NCI-H1417 treated with DMSO at 0.1 percent for 48 hours (cell line): ENCODE measurements at regions not wholly inside any gene's neighbourhood (a gene's known extent, or its start where the extent isn't known, plus 50 kb on each side); places are given as distances from the start of the nearest gene placed in this dataset.
"Not testable (repeated sequence)": the region's sequence is repeated elsewhere in the genome, so short reads cannot be mapped to it uniquely, and the experiment has no call there.

Experiments
- DNase-seq: peaks from one replicate; lab custom pipeline; 2025; lab: John Stamatoyannopoulos, UW

GRCh38 chr14:44785096-44785495 is 176.7 kb downstream of the KLHL28 start:
- no peak for DNase-seq

- no peak for DNase-seq
Measured at GRCh38 chr14:44783901-44784300, 177.8 kb downstream of the KLHL28 start.

DNA sequence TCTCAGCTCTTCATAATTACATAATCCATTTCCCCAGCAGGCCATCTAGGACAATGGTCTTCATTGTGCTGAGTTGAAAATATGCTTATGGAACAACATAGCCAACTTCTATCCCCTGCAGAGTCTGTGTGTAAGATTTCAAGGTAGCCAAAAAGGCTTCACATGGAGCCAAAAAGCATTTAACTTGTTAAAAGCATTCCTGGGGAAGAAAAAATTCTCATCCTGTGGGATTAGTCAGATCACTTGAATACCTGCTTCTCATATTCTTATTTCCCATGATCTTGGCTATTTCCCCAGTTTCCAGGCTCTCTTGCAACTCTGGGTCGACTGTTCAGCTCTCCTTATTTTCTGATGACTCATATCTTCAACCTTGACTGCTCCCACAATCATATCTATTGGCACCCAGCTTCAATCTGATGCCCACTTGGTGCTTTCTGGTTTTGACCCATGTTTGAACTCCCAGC is 178.9 kb downstream of the KLHL28 start:
- no peak for DNase-seq

DNA sequence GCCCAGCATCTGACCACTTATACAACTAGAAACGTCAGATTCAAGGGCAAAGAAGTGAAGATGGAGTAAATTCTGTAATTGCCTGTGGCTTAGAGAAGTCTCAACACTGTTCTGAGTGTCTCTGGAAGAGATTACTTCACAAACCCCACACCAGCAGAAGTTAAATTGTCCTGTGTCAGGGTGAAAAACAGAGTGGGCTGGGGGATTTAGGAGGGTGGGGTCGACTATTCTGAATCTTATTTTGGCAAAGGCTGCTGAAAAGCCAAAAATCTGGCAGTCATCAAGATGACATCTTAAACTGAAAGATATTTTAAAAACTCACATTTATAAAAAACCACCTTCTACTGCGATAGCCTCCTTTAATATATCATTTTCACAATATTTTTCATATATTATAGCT is 180.8 kb downstream of the KLHL28 start:
- no peak for DNase-seq

- no peak for DNase-seq
Measured at GRCh38 chr14:44778604-44779003, 183.1 kb downstream of the KLHL28 start.

- DNase-seq = no peak
Measured at GRCh38 chr14:44777584-44777983, 184.2 kb downstream of the KLHL28 start.

DNA sequence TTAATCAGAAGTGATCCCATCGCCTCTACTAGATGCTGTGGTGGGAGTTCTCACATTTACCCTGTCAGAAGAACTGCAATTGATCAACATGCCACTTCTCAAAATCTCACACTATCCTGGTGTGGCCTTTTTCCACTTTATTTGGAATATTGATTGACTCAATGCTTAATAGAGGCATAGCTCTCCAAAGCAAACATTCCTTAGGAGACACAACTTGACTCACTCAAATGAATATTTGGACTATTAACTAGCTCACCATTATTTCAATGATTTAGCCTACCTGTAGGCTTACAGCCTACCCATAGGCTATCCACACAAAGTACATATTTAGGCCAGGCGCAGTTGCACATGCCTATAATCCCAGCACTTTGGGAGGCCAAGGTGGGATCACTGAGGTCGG is 186.5 kb downstream of the KLHL28 start:
- DNase-seq = no peak

GRCh38 chr14:44774396-44774795 is 187.4 kb downstream of the KLHL28 start:
- no peak for DNase-seq

- no peak for DNase-seq
Measured at GRCh38 chr14:44771496-44771895, 190.3 kb downstream of the KLHL28 start.

GRCh38 chr14:44770201-44770600 is 191.5 kb downstream of the KLHL28 start:
- DNase-seq = no peak

GRCh38 chr14:44768935-44769334 is 192.8 kb downstream of the KLHL28 start:
- DNase-seq = no peak

GRCh38 chr14:44767646-44768173 is 194.0 kb downstream of the KLHL28 start:
- no peak for DNase-seq

DNA sequence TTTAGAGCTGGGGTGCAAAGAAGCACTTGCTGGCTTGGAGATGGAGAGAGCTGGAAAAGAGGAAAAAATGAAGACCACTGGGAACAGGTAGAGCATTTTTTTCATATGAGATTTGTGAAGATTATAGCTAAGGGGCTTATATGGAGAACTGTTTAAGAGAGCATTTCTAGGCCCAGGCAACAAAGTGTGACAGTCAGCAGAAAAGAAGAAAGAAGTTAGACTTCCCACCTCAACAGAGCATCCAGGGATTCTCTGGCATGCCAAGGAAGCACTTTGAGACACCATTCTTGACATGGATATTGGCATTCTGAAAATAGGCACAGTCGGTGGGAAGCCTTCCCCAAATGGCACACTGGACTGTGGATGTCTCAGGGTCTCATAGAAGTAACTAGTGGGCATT is 195.5 kb downstream of the KLHL28 start:
- no peak for DNase-seq

- DNase-seq = no peak
Measured at GRCh38 chr14:44763356-44763755, 198.4 kb downstream of the KLHL28 start.

GRCh38 chr14:44759277-44759676 is 202.5 kb downstream of the KLHL28 start:
- no peak for DNase-seq

DNA sequence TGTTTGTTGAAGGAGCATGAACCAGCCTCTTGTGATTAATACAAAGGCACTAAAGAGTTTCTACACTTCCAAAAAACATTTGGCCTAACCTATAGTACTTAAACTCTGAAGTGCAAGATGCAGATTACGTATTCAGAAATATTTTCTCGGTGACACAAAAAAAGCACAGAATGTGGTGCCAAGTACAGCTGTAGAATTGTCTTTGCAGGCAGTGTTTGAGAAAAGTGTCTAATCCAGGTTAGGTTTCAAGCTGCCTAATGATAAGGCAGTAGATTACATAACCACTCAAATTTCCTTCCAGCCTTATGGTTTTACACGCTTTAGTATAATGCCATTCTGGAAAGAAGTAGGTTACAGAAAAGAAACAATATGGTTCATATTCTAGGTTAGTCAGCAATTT is 205.2 kb downstream of the KLHL28 start:
- no peak for DNase-seq

DNA sequence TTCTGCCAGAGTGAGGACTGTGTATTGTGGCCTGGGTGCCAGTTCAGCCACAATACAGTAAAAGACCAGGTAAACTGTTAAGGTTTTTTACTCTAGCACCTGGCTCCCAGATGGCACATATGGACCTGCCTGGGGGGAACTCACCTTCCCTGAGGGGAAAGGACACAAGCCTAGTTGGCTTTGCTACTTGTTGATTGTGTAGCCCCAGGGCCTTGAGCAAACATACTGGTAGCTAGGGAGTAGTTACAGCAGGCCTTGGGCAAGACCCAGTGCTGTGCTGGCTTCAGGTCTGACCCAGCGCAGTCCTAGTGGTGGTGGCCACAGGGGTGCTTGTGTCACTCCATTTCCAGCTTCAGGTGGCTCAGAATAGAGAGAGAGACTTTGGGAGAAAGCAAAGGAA is 216.4 kb downstream of the KLHL28 start:
- DNase-seq = no peak

- no peak for DNase-seq
Measured at GRCh38 chr14:44742202-44742601, 219.5 kb downstream of the KLHL28 start.

GRCh38 chr14:44741431-44741830 is 220.3 kb downstream of the KLHL28 start:
- no peak for DNase-seq

DNA sequence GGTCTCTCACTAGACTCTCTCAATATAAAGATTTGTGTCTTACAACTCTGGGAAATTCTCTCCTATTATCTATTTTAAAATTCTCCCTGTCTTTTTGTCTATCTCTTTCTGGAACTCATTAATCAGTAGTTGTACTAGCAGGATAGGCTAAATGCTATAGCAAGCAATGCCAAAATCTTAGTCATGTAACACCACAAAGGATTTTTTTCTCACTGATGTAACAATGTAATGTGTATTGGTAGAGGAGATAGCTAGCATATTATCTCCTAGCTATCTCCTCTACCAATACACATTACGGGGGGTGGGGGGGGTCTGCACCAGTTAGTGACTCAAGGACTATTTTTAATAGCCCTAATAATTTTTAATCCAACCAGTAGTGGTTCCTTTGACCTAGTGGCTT is 225.4 kb downstream of the KLHL28 start:
- no peak for DNase-seq

- no peak for DNase-seq
Measured at GRCh38 chr14:44732144-44732543, 225.1 kb upstream of the FSCB start.

GRCh38 chr14:44730860-44731259 is 223.8 kb upstream of the FSCB start:
- DNase-seq = no peak

DNA sequence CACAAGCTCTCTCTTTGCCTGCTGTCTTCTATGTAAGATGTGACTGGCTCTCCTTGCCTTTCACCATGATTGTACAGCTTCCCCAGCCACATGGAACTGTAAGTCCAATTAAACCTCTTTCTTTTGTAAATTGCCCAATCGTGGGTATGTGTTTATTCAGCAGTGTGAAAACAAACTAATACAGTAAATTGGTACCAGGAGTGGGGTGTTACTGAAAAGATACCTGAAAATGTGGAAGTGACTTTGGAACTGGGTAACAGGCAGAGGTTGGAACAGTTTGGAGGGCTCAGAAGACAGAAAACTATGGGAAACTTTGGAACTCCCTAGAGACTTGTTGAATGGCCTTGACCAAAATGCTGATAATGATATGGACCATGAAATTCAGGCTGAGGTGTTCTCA is 214.3 kb upstream of the FSCB start:
- DNase-seq = not testable (repeated sequence)

DNA sequence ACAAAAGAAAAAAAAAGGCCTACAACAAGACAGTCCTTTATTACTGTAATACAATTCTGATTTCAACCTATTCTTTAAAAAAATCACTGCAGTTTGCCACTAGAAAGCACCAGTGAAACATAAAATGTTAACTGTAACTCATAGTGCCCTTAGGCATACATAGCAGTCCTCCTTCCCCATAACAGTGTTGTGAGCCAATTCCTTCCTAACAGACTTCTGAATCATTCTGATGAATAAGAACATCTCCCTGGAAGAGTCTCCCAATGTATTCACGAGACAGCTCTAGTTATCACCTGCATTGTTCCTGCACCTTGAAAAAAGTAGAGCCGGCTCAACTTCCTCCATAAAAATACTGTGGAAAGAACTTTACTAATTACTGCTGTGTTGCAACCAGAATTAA is 213.6 kb upstream of the FSCB start:
- no peak for DNase-seq
